GM12892 (cell line): ENCODE measurements at regions not wholly inside any gene's neighbourhood (a gene's known extent, or its start where the extent isn't known, plus 50 kb on each side); places are given as distances from the start of the nearest gene placed in this dataset.

Experiments used
- POLR2A ChIP-seq: IDR thresholded peaks from 2 replicates; pipeline ENCODE4 v1.6.1; 2011; ENCODE audit warnings: low read depth, low read length, control low read depth
- POLR2AphosphoS5 ChIP-seq: IDR thresholded peaks from 2 replicates; pipeline ENCODE4 v1.6.1; 2011; ENCODE audit warnings: low read depth, low read length, control low read depth
- TAF1 ChIP-seq: IDR thresholded peaks from 2 replicates; pipeline ENCODE4 v1.6.1; 2011; ENCODE audit warnings: low read depth, mild to moderate bottlenecking, control low read depth, low read length, borderline replicate concordance

DNA sequence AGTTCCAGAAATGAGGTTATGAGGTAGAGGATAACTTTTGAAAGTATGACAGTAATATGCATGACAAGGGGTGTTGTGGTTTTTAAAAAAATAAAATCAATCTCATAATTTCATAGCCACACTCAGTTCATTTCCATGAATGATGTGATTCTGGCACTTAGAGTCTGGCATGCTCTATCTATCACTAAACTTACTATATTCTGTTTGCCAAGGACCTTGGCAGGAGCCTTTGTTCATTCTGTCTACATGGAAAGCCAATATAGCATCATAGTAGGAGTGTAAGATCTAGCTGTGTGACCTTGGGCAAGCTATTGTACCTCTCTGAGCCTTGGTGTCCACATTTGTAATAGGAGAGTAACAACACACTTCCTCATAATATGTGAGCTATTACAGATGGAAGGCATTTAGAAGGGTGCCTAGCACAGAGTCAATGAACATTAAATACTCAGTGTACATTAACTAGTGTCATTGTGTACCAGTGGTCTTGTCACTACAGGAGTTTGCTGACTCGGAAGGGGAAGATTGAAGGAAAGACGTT, 507.6 kb downstream of the SOX6 start:
- TF ChIP-seq POLR2A = no peak
- TF ChIP-seq POLR2AphosphoS5 = no peak
- no peak for TF ChIP-seq TAF1
